OCI-LY3 (cell line): ENCODE measurements at regions not wholly inside any gene's neighbourhood (a gene's known extent, or its start where the extent isn't known, plus 50 kb on each side); places are given as distances from the start of the nearest gene placed in this dataset.
"Not testable (repeated sequence)": the region's sequence is repeated elsewhere in the genome, so short reads cannot be mapped to it uniquely, and the experiment has no call there.

ENCODE experiments used
- H2AFZ ChIP-seq: fragments of 200-600, 300-600 bp; shearing (Covaris generic); 2 replicates; pipeline ENCODE4 v1.6.0; 2014; ENCODE audit warnings: antibody characterized with exemption, low read depth, low read length
- H3K27ac ChIP-seq: fragments of 200-600, 300-600 bp; sonication (generic); 2 replicates; pipeline ENCODE4 v1.5.1; 2014; ENCODE audit warnings: mild to moderate bottlenecking, low read length, moderate library complexity, mixed read lengths
- H3K27me3 ChIP-seq: fragments of 200-600, 300-600 bp; sonication (generic); 2 replicates; pipeline ENCODE4 v1.6.1; 2014; ENCODE audit warnings: low read depth, low read length, mixed read lengths
- H3K36me3 ChIP-seq: fragments of 200-600, 300-600 bp; sonication (generic); replicated peaks from 2 replicates; pipeline ENCODE3; 2014; ENCODE audit warnings: low read depth, low read length, mixed read lengths
- H3K4me1 ChIP-seq: fragments of 300-600, 200-600 bp; sonication (generic); 2 replicates; pipeline ENCODE4 v1.6.1; 2014; ENCODE audit warnings: low read length, mixed read lengths
- H3K4me2 ChIP-seq: fragments of 200-600, 300-600 bp; sonication (generic); 2 replicates; pipeline ENCODE4 v1.6.1; 2014; ENCODE audit warnings: low read length, mixed read lengths
- H3K4me3 ChIP-seq: fragments of 300-600, 200-600 bp; sonication (generic); 2 replicates; pipeline ENCODE4 v1.5.1; 2014; ENCODE audit warnings: antibody characterized with exemption, mild to moderate bottlenecking, low read length, moderate library complexity
- H3K79me2 ChIP-seq: fragments of 300-600, 200-600 bp; shearing (Covaris generic); 2 replicates; pipeline ENCODE4 v1.6.1; 2014; ENCODE audit warnings: mild to moderate bottlenecking, low read length, mixed read lengths
- H3K9ac ChIP-seq: fragments of 300-600, 200-600 bp; shearing (Covaris generic); 2 replicates; pipeline ENCODE4 v1.6.0; 2014; ENCODE audit warnings: mild to moderate bottlenecking, low read length, moderate library complexity
- H3K9me3 ChIP-seq: fragments of 200-600, 300-600 bp; shearing (Covaris generic); 2 replicates; pipeline ENCODE4 v1.6.1; 2014; ENCODE audit warnings: low read length, mixed read lengths; ENCODE audit not compliant: insufficient read depth
- H4K20me1 ChIP-seq: fragments of 200-600, 300-600 bp; sonication (generic); 2 replicates; pipeline ENCODE4 v1.6.1; 2016; ENCODE audit warnings: low read length, mixed read lengths; ENCODE audit not compliant: insufficient read depth
- EZH2phosphoT487 ChIP-seq: fragments of 200-600 bp; shearing (Covaris generic); IDR thresholded peaks from 2 replicates; pipeline ENCODE4 v1.6.1; 2018; ENCODE audit warnings: antibody characterized with exemption, mixed run types, low read depth
- TF ChIP-seq, protein P1 (sequence below): fragments of 200-600, 300-600 bp; sonication (generic); IDR thresholded peaks from 2 replicates; pipeline ENCODE4 v1.5.1; 2014; ENCODE audit warnings: antibody characterized with exemption, low read length, low read depth

DNA sequence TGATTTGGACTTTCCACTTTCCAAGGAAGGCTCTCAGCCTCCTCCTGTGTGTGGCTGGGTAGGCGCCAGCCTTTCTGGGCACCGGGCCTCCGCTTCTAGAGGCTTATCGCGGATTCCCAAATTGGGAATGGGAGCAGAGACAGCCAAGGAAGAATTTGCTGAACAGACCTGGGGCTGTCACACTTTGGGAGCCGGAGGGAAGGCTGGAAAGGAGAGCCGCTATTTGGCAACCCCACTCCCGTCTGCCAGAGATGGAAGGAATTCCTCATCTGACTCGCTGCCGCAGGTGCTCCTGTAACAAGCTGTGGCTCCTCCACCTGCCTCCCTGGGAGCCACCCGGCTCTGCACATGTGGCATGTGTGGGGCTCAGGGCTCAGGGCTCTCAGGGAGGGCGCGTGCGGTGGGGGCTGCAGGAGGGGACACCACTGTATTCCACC lies 50.8 kb upstream of the ECHDC3 start:
- Histone ChIP-seq H3K36me3 (no peaks in the 10 kb centered on the region), H3K9me3 (no peaks in the 10 kb centered on the region), H3K27me3 (peaks cover 72% of the 10 kb centered on the region), H3K27ac (no peak overlapping the region), H2AFZ (no peak overlapping the region), H3K4me1 (peaks cover 12% of the 10 kb centered on the region), H4K20me1 (no peaks in the 10 kb centered on the region), H3K9ac (no peak overlapping the region), H3K4me3 (no peak overlapping the region), H3K79me2 (no peaks in the 10 kb centered on the region), H3K4me2 (no peak overlapping the region)
- TF ChIP-seq, protein P1, sequence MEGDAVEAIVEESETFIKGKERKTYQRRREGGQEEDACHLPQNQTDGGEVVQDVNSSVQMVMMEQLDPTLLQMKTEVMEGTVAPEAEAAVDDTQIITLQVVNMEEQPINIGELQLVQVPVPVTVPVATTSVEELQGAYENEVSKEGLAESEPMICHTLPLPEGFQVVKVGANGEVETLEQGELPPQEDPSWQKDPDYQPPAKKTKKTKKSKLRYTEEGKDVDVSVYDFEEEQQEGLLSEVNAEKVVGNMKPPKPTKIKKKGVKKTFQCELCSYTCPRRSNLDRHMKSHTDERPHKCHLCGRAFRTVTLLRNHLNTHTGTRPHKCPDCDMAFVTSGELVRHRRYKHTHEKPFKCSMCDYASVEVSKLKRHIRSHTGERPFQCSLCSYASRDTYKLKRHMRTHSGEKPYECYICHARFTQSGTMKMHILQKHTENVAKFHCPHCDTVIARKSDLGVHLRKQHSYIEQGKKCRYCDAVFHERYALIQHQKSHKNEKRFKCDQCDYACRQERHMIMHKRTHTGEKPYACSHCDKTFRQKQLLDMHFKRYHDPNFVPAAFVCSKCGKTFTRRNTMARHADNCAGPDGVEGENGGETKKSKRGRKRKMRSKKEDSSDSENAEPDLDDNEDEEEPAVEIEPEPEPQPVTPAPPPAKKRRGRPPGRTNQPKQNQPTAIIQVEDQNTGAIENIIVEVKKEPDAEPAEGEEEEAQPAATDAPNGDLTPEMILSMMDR: no peak
- no peak for TF ChIP-seq EZH2phosphoT487

DNA sequence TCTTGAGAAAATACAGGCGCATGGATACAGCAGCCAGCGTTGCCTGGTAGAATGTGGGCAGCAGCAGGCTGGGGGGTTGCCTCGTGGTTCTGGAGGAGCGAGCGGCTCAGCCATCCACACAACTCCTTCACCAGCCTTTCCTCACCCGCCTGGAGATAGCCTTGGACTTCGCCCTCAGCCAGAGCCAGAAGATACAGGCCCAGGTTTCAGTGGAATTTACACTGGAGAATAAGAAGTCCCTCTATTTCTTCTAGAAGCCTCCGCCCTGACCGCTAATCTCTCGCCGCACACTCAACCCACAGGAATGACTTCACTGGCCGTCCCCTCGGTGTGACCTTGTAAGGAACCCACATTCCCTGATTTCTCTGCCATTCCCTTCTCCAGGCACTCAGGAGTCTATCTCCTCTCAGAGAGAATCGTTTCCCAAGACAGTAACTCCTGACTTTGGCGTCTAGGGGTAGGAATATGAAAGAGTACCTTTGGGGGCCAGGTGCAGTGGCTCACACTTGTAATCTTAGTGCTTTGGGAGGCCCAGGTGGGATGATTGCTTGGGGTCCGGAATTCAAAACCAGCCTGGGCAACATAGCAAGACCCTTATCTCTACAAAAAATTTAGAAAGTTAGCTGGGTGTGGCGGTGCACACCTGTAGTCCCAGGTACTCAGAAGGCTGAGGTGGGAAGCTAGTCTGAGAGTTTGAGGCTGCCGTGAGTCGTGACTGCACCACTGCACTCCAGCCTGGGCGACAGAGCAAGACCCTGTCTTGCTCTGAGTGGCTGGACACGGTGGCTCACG lies 52.0 kb upstream of the ECHDC3 start:
- H4K20me1 ChIP-seq: no peaks in the 10 kb centered on the region
- H3K4me1 ChIP-seq: peaks cover 13% of the 10 kb centered on the region
- no peak overlapping the region for H3K4me3 ChIP-seq
- no peak overlapping the region for H3K27ac ChIP-seq
- peaks cover 63% of the 10 kb centered on the region for H3K27me3 ChIP-seq
- no peaks in the 10 kb centered on the region for H3K79me2 ChIP-seq
- TF ChIP-seq, protein P1: no peak
- TF ChIP-seq EZH2phosphoT487: no peak
- no peaks in the 10 kb centered on the region for H3K9me3 ChIP-seq
- no peak overlapping the region for H3K9ac ChIP-seq
- H3K36me3 ChIP-seq: no peaks in the 10 kb centered on the region
- H2AFZ ChIP-seq: no peak overlapping the region
- no peak overlapping the region for H3K4me2 ChIP-seq

DNA sequence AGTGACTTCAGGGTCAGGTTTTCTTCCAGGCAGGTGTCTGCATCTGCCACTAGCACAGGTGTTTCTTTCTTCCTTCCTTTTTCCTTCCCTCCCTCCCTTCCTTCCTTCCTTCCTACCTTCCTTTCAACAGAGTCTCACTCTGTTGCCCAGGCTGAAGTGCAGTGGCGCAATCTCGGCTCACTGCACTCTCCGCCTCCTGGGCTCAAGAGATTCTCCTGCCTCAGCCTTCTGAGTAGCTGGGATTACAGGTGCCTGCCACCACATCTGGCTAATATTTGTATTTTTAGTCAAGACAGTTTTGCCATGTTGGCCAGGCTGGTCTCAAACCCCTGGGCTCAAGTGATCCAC lies 53.8 kb upstream of the ECHDC3 start:
- peaks cover 29% of the 10 kb centered on the region for H3K4me1 ChIP-seq
- not testable (repeated sequence) for H3K9ac ChIP-seq, H3K27ac ChIP-seq

DNA sequence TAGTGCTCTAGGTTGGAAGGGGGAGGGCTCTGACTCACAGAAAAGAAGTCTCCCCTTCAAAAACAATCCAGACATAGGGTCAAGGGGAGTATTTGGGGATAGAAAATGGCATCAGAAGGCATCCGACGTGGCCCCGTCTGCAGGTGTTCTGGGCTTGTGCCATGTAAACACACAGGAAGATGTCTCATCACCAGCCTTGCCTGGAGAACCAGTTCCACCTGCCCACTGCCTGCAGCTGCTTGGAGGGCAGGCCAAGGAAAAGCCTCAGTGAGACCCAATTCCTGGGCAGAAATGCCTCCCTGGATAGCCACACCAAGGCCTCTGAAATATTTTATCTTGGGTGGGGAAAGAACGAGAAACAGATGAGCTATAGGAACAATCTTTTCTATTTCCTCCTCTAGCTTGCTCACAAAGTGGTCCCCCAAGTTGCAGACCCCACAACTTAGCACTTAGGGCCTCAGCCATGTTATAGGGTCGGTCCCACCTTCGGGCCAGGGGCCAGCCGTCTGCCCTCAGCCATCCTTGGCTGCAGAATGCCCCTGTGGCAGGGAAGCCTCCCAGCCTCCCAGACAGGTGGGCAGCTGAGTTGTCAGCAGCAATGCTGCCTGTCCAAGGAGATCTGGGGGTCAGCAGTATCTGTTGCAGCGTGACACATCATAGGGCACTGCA lies 54.3 kb upstream of the ECHDC3 start:
- no peaks in the 10 kb centered on the region for H3K79me2 ChIP-seq
- H3K4me1 ChIP-seq: peaks cover 34% of the 10 kb centered on the region
- H3K9me3 ChIP-seq: no peaks in the 10 kb centered on the region
- H3K4me2 ChIP-seq: no peak overlapping the region
- H3K9ac ChIP-seq: no peak overlapping the region
- no peaks in the 10 kb centered on the region for H3K36me3 ChIP-seq
- H3K27ac ChIP-seq: no peak overlapping the region
- TF ChIP-seq EZH2phosphoT487: no peak
- TF ChIP-seq, protein P1: no peak
- no peak overlapping the region for H3K4me3 ChIP-seq
- no peaks in the 10 kb centered on the region for H4K20me1 ChIP-seq
- no peak overlapping the region for H2AFZ ChIP-seq
- peaks cover 58% of the 10 kb centered on the region for H3K27me3 ChIP-seq

More for the DNA sequence above, 53.8 kb upstream of the ECHDC3 start:
- H3K4me3 ChIP-seq, H4K20me1 ChIP-seq, H3K9me3 ChIP-seq, H3K36me3 ChIP-seq, H3K4me2 ChIP-seq, H2AFZ ChIP-seq, H3K79me2 ChIP-seq: not testable (repeated sequence)
- H3K27me3 ChIP-seq: peaks cover 58% of the 10 kb centered on the region
